Mammary epithelial cell (primary cell): ENCODE measurements at regions not wholly inside any gene's neighbourhood (a gene's known extent, or its start where the extent isn't known, plus 50 kb on each side); places are given as distances from the start of the nearest gene placed in this dataset.

Source experiments
- EZH2 ChIP-seq: IDR thresholded peaks from 2 replicates; pipeline ENCODE4 v1.6.1; 2012; ENCODE audit warnings: low read length, inconsistent platforms, borderline replicate concordance
- TF ChIP-seq, protein P1 (sequence below), 2 donors: IDR thresholded peaks in 1 of 2; conservative IDR thresholded peaks in 1 of 2; 2 replicates each; pipeline ENCODE4 v1.5.1; 2011 to 2012; ENCODE audit warnings: inconsistent platforms in 2 of 2, low read length in 2 of 2, mild to moderate bottlenecking in 2 of 2, control low read depth in 1 of 2, low read depth in 1 of 2; ENCODE audit not compliant: insufficient read depth in 1 of 2; ENCODE audit errors: extremely low read depth in 1 of 2

DNA sequence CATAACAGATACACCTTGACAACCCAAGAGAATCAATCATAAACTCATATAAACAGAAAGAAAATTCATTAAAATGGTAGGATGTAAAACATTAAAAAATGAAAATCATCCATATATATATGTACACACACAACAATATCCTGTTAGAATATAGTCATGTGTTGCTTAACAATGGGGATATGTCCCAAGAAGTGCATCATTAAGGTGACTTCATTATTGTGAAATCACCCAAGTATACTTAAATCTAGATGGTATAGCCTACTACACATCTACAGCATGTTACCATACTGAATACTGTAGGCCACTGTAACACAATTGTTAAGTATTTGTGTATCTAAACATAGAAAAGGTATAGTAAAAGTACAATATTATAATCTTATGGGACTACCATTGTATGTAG lies 115.8 kb upstream of the TMEM168 start:
- TF ChIP-seq, protein P1, sequence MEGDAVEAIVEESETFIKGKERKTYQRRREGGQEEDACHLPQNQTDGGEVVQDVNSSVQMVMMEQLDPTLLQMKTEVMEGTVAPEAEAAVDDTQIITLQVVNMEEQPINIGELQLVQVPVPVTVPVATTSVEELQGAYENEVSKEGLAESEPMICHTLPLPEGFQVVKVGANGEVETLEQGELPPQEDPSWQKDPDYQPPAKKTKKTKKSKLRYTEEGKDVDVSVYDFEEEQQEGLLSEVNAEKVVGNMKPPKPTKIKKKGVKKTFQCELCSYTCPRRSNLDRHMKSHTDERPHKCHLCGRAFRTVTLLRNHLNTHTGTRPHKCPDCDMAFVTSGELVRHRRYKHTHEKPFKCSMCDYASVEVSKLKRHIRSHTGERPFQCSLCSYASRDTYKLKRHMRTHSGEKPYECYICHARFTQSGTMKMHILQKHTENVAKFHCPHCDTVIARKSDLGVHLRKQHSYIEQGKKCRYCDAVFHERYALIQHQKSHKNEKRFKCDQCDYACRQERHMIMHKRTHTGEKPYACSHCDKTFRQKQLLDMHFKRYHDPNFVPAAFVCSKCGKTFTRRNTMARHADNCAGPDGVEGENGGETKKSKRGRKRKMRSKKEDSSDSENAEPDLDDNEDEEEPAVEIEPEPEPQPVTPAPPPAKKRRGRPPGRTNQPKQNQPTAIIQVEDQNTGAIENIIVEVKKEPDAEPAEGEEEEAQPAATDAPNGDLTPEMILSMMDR (conservative IDR thresholded peaks at IDR 0.05 in 1 of 2, IDR thresholded peaks at IDR 0.05 in 1 of 2; ENCODE audit: extremely low read depth in 1 of 2, insufficient read depth in 1 of 2, low read depth in 1 of 2, low read length in 2 of 2) = no peak
- TF ChIP-seq EZH2 = no peak
